Astrocyte (in vitro differentiated cells and primary cell): ENCODE measurements at regions not wholly inside any gene's neighbourhood (a gene's known extent, or its start where the extent isn't known, plus 50 kb on each side); places are given as distances from the start of the nearest gene placed in this dataset.

Experiments
- CTCF ChIP-seq: IDR thresholded peaks from 2 replicates; pipeline ENCODE4 v1.5.1; 2011; ENCODE audit warnings: low read depth, mild to moderate bottlenecking, inconsistent platforms, low read length, moderate library complexity; ENCODE audit not compliant: insufficient read depth
- EZH2 ChIP-seq: IDR thresholded peaks from 2 replicates; pipeline ENCODE4 v1.6.1; 2012; ENCODE audit warnings: mild to moderate bottlenecking, low read length, inconsistent platforms; ENCODE audit not compliant: insufficient read depth

- TF ChIP-seq CTCF: no peak
- no peak for TF ChIP-seq EZH2
These were observed 104.4 kb upstream of the SYNCRIP start for GRCh38 chr6:85747093-85747492.
